ENCODE measurements at regions not wholly inside any gene's neighbourhood (a gene's known extent, or its start where the extent isn't known, plus 50 kb on each side); places are given as distances from the start of the nearest gene placed in this dataset.

DNA sequence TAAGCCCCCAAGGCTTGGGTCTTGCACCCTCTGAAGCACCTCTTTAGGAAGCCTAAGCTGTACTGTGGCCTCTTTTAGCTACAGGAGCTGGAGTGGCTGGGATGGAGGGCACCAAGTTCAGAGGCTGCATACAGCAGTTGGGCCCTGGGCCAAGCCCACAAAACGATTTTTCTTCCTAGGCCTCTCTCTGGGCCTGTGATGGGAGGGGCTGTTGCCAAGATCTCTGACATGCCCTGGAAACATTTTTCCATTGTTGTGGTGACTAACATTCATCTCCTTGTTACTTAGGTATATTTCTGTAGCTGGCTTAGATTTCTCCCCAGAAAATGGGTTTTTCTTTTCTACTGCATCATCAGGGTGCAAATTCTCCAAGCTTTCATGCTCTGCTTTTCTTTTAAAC, 375.7 kb upstream of the NPSR1 start:
- H3K9me3 ChIP-seq (ENCODE audit: control insufficient read depth, low read length, poor library complexity, severe bottlenecking), result no peaks in the 10 kb centered on the region
- DNase-seq, result no peak
- Mint-ChIP-seq H3K27me3 (no peaks in the 10 kb centered on the region), H3K4me3 (no peak overlapping the region), H3K27ac (no peak overlapping the region), H3K4me1 (no peaks in the 10 kb centered on the region), H3K36me3 (ENCODE audit: low read depth) (no peaks in the 10 kb centered on the region)
- no peak for ATAC-seq

DNA sequence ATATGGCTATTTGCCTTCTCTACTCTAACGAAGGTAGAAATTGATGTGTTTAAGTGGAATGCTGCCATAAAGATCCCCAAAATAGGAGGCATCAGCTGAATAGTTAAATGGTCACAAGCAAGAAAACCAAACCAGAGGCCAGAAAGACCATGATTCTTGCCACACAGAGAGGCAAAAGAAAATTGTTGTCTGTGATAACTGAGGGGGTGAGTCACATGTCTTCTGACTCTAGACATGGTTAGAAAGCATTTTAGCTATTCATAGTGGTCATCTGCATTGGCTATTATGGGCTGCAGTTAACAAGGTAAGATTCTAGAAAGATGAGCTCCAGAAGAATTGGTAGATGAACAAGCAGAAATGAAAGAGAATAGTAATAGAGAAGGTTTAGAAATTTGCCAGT, 361.4 kb upstream of the NPSR1 start:
- ATAC-seq, result no peak
- H3K9me3 ChIP-seq (ENCODE audit: control insufficient read depth, low read length, poor library complexity, severe bottlenecking), result no peaks in the 10 kb centered on the region
- no peak overlapping the region for H3K4me3 Mint-ChIP-seq
- DNase-seq, result no peak
- no peak overlapping the region for H3K27ac Mint-ChIP-seq
- no peaks in the 10 kb centered on the region for H3K27me3 Mint-ChIP-seq
- no peaks in the 10 kb centered on the region for H3K4me1 Mint-ChIP-seq
- no peaks in the 10 kb centered on the region for H3K36me3 Mint-ChIP-seq (ENCODE audit: low read depth)

DNA sequence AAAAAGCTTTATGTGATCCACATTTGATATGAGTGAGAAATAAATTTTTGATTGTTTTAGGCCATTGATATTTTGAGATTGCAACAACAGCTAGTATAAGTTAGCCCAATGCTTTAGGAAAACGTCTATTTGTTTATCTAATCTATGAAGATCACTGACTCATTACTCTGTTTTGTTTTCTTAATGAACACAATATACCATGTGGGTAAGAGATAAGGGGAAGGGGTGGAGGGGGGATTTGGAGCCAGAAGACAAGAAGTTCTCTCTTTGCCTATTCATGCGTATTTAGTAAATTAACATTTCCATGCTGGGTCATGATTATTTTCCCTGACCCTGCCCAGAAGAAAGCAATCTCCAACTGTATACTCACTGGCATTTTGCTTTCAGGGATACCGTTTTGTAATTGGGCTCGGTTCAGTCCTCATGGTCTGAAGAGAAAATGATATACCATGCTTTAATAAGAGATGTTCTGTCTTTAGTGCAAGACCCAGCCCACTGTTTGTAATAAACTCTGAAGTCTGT, 359.5 kb upstream of the NPSR1 start:
- Mint-ChIP-seq H3K27ac (no peak overlapping the region), H3K4me3 (no peak overlapping the region), H3K36me3 (ENCODE audit: low read depth) (no peaks in the 10 kb centered on the region), H3K27me3 (no peaks in the 10 kb centered on the region), H3K4me1 (no peaks in the 10 kb centered on the region)
- ATAC-seq (no peak), DNase-seq (no peak)
- H3K9me3 ChIP-seq (ENCODE audit: control insufficient read depth, low read length, poor library complexity, severe bottlenecking), result no peaks in the 10 kb centered on the region

DNA sequence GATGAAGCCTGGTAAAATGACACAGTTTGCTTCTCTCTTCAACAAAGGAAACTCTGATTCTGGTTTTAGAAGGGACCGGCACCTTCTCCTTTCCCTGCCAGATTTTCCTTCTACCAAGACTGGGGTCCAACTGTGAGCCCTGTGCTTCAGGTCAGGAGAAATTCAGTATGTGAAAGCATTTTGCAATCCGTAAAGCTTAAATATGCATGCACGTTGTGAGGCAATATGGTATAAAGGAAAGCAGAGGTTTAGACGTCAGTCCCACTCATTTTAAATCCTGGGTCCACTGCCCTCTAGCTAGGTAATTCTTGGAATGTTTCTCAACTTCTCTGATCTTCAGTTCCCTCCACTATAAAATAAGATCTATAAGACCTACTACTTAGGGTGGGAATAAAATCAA, 359.0 kb upstream of the NPSR1 start:
- ATAC-seq, result no peak
- H3K9me3 ChIP-seq (ENCODE audit: control insufficient read depth, low read length, poor library complexity, severe bottlenecking), result no peaks in the 10 kb centered on the region
- H3K4me1 Mint-ChIP-seq, result no peaks in the 10 kb centered on the region

DNA sequence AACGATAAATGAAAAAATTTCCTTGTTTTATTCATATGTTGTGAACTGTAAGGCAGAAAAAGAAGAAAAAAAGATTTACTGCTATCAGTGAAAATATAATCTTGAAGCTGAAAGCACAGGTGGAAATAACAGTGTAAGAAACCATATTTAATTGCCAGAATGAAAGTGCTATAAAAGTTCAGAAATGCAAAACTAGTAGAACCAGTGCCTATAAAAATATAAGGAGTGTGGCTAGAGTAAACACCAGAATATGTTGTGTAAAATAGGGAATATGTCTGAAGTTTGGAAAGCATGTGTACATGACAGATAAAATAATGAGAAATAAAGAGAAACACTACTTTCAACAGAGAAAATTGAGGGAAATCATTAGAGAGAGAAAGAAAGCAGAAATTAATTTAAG, 350.5 kb upstream of the NPSR1 start:
- no peak overlapping the region for H3K27ac Mint-ChIP-seq
- H3K4me1 Mint-ChIP-seq, result no peaks in the 10 kb centered on the region
- no peak for ATAC-seq
- H3K36me3 Mint-ChIP-seq (ENCODE audit: low read depth), result no peaks in the 10 kb centered on the region
- DNase-seq, result no peak
- H3K4me3 Mint-ChIP-seq, result no peak overlapping the region
- H3K9me3 ChIP-seq (ENCODE audit: control insufficient read depth, low read length, poor library complexity, severe bottlenecking), result no peaks in the 10 kb centered on the region
- no peaks in the 10 kb centered on the region for H3K27me3 Mint-ChIP-seq

More for the DNA sequence above, 359.0 kb upstream of the NPSR1 start:
- Mint-ChIP-seq H3K36me3 (ENCODE audit: low read depth) (no peaks in the 10 kb centered on the region), H3K27me3 (no peaks in the 10 kb centered on the region), H3K27ac (no peak overlapping the region), H3K4me3 (no peak overlapping the region)
- no peak for DNase-seq

DNA sequence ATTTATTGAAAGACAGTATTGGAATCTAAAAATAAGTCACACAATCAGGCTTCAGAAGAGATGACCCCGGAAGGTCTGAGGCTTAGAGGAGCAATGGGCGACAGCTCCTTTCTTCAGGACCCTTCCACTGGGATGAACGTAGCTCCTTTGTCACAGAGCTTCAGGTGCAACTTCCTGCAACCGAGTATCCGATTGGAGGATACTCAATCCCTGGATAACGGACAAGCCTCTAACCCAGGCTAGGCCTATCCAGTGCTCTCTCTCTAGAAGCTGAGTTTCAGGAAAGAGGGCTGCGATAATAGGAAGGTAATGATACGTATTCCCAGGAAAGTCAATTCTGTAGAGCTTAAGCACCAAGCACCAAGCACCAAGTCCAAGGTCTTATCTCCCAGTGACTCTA, 349.4 kb upstream of the NPSR1 start:
- Mint-ChIP-seq H3K27ac (no peak overlapping the region), H3K4me3 (no peak overlapping the region)
- ATAC-seq, result no peak

DNA sequence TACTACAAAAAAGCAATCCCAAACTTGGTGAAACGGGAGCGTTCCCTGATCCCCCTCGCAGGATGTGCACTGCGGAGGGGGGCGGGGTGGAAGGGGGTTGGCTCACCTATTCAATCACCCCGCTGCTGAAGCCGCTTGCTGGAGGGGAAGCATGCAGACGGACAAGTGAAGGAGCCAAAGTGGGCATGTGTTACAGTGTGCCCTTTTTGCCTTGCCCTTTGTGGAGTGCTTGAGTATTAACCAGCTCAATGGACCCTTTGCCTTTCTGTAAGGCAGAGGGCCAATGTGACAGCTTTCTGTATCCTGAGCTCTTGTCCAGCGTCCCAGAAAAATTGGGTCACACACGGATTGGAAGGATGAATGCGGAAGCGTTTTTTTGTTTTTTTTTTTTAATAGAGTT, 348.9 kb upstream of the NPSR1 start:
- Mint-ChIP-seq H3K27me3 (no peaks in the 10 kb centered on the region), H3K27ac (no peak overlapping the region), H3K4me3 (no peak overlapping the region), H3K36me3 (ENCODE audit: low read depth) (no peaks in the 10 kb centered on the region), H3K4me1 (no peaks in the 10 kb centered on the region)
- DNase-seq (no peak), ATAC-seq (no peak)
- H3K9me3 ChIP-seq (ENCODE audit: control insufficient read depth, low read length, poor library complexity, severe bottlenecking), result no peaks in the 10 kb centered on the region

More for the DNA sequence above, 349.4 kb upstream of the NPSR1 start:
- H3K9me3 ChIP-seq (ENCODE audit: control insufficient read depth, low read length, poor library complexity, severe bottlenecking), result no peaks in the 10 kb centered on the region
- no peaks in the 10 kb centered on the region for H3K27me3 Mint-ChIP-seq
- H3K4me1 Mint-ChIP-seq, result no peaks in the 10 kb centered on the region
- no peaks in the 10 kb centered on the region for H3K36me3 Mint-ChIP-seq (ENCODE audit: low read depth)
- no peak for DNase-seq

DNA sequence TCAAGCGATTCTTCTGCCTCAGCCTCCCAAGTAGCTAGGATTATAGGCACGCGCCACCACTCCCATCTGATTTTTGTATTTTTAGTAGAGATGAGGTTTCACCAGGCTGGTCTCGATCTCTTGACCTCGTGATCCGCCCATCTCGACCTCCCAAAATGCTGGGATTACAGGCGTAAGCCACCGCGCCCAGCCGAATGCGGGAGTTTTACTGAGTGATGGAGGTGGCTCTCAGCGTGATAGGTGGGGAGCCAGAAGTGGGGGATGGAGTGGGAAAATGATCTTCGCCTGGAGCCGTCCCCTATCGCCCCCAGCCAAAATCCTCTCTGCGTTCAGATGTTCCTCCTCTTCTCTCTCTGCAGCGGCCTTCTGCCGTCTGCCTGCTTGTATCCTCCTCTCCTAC, 348.4 kb upstream of the NPSR1 start:
- ATAC-seq (no peak), DNase-seq (no peak)
- H3K9me3 ChIP-seq (ENCODE audit: control insufficient read depth, low read length, poor library complexity, severe bottlenecking), result no peaks in the 10 kb centered on the region
- no peak overlapping the region for H3K27ac Mint-ChIP-seq
- no peak overlapping the region for H3K4me3 Mint-ChIP-seq
- no peaks in the 10 kb centered on the region for H3K27me3 Mint-ChIP-seq
- no peaks in the 10 kb centered on the region for H3K36me3 Mint-ChIP-seq (ENCODE audit: low read depth)
- no peaks in the 10 kb centered on the region for H3K4me1 Mint-ChIP-seq

DNA sequence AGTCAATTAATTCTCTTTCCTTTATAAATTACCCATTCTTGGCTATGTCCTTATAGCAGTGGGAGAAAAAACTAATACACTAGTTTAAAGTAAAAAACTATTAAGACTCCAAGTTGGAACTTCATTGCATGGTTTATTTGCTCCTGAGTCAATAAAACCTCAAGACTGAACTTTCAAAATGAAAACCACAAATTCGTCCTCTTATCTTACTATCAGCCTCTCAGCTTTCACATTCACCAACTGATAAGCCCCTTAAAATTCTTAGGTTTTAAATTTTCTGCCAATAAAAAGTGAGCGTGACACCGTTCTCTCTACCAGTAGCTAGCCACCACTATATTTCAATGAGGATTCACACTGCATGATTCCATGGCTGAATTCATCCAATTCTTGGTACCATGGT, 346.4 kb upstream of the NPSR1 start:
- DNase-seq, result no peak
- Mint-ChIP-seq H3K27ac (no peak overlapping the region), H3K4me3 (no peak overlapping the region), H3K4me1 (no peaks in the 10 kb centered on the region), H3K27me3 (peaks cover 6% of the 10 kb centered on the region), H3K36me3 (ENCODE audit: low read depth) (no peaks in the 10 kb centered on the region)
- no peak for ATAC-seq
- H3K9me3 ChIP-seq (ENCODE audit: control insufficient read depth, low read length, poor library complexity, severe bottlenecking), result no peaks in the 10 kb centered on the region

DNA sequence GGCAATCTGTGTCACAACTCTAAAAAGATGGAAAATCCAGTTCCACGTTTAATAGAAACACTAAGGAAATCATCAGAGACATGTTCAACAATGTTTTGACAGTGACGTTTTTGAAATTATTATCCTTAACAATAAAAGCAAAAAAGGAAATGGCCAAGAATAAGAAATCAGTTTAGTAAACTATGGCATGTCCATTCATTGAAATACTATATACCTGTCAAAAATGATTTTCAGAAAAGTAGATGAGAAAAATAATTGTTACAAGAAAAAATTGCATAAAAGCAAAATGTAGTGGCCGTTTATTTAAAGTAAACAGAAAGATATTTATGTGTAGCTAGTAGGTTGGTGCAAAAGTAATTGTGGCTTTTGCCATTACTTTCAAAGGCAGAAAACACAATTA, 345.4 kb upstream of the NPSR1 start:
- H3K27me3 Mint-ChIP-seq, result peaks cover 6% of the 10 kb centered on the region
- no peak overlapping the region for H3K4me3 Mint-ChIP-seq
- no peak overlapping the region for H3K27ac Mint-ChIP-seq
- ATAC-seq (no peak), DNase-seq (no peak)
- no peaks in the 10 kb centered on the region for H3K9me3 ChIP-seq (ENCODE audit: control insufficient read depth, low read length, poor library complexity, severe bottlenecking)
- no peaks in the 10 kb centered on the region for H3K4me1 Mint-ChIP-seq
- H3K36me3 Mint-ChIP-seq (ENCODE audit: low read depth), result no peaks in the 10 kb centered on the region

DNA sequence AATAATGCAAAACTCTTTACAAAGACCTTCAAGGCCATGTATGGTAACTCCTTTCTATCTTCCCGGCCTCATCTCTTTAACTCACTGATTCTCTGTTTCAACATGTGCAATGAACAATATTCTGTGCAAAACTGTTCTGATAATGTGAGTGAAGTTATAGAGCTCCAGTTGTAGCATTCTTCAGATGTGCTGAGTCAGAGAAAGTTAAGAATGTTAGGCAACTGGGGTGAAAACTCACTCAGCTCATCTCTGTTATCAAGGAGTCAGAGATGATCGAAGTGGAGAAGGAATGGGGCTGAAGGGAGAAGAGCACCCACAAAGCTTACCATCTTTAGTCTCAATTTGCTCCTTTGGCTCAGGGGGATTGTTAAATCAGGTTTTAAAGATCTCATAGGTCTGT, 344.7 kb upstream of the NPSR1 start:
- H3K27me3 Mint-ChIP-seq, result peaks cover 6% of the 10 kb centered on the region
- H3K9me3 ChIP-seq (ENCODE audit: control insufficient read depth, low read length, poor library complexity, severe bottlenecking), result no peaks in the 10 kb centered on the region
- H3K36me3 Mint-ChIP-seq (ENCODE audit: low read depth), result no peaks in the 10 kb centered on the region
- no peak overlapping the region for H3K27ac Mint-ChIP-seq
- ATAC-seq (no peak), DNase-seq (no peak)
- no peaks in the 10 kb centered on the region for H3K4me1 Mint-ChIP-seq
- no peak overlapping the region for H3K4me3 Mint-ChIP-seq

DNA sequence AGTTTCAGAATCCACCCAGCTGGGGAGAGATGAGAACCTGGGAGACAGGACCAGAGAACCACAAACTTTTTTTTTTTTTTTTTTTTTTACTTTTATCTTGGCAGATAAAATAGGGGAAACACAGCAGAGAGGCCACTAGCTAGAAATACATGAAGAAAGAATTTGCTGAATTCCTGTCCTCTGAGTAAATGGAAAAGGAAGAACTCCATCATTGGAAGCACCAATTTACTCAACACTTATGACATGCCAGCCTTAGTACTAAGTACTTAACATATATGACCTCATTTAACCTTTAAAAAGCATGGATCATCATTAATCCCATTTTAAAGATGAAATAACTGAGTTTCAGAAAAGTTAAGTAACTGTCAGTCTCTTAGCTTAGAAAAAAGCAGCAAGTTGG, 343.0 kb upstream of the NPSR1 start:
- H3K36me3 Mint-ChIP-seq (ENCODE audit: low read depth), result no peaks in the 10 kb centered on the region
- H3K27ac Mint-ChIP-seq, result no peak overlapping the region
- H3K4me1 Mint-ChIP-seq, result no peaks in the 10 kb centered on the region
- no peaks in the 10 kb centered on the region for H3K9me3 ChIP-seq (ENCODE audit: control insufficient read depth, low read length, poor library complexity, severe bottlenecking)
- DNase-seq (no peak), ATAC-seq (no peak)
- peaks cover 6% of the 10 kb centered on the region for H3K27me3 Mint-ChIP-seq
- no peak overlapping the region for H3K4me3 Mint-ChIP-seq

DNA sequence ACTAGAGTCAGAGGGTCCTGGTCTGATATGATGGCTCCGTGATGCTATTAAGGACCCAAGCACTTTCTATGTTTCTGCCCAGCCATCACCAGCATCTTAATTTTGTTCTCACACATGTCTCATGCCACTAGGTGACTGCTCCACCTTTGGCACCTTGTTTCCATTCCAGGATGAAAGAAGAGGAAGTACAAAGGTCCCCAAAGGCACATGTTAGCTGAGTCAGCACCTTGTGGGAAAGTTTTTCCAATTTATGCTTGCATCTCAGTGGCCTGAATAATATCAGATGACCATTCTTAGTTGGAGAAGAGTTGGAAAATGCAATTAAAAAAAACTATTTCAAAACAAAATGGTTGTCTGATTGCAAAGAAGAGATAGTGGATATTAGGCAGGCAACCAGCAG, 341.0 kb upstream of the NPSR1 start:
- no peaks in the 10 kb centered on the region for H3K9me3 ChIP-seq (ENCODE audit: control insufficient read depth, low read length, poor library complexity, severe bottlenecking)
- no peak overlapping the region for H3K27ac Mint-ChIP-seq
- H3K4me3 Mint-ChIP-seq, result no peak overlapping the region
- H3K27me3 Mint-ChIP-seq, result peaks cover 26% of the 10 kb centered on the region
- DNase-seq, result no peak
- H3K36me3 Mint-ChIP-seq (ENCODE audit: low read depth), result peaks cover 3% of the 10 kb centered on the region
- H3K4me1 Mint-ChIP-seq, result peaks cover 5% of the 10 kb centered on the region
- ATAC-seq, result no peak

DNA sequence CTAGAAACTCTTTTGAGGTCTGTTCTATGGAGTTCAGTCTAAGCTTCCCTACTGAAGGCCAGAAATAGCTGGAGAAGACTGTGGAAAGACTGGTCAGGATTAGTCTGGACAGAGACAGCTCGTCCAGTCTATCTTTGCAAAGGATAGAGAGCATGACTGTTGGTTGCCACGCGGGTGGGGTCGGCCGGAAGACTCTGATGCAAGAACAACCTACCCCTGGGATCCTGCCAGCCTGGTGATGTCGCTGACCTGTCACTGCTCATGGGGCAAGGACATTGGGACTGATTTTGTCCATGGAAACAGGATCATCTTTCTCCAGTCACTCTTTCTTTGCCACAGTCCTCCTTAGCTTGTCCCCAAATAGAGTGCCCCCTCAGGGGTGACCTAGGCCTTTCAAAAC, 337.6 kb upstream of the NPSR1 start:
- H3K4me3 Mint-ChIP-seq, result no peak overlapping the region
- peaks cover 10% of the 10 kb centered on the region for H3K4me1 Mint-ChIP-seq
- H3K36me3 Mint-ChIP-seq (ENCODE audit: low read depth), result peaks cover 3% of the 10 kb centered on the region
- no peak for ATAC-seq
- no peaks in the 10 kb centered on the region for H3K9me3 ChIP-seq (ENCODE audit: control insufficient read depth, low read length, poor library complexity, severe bottlenecking)
- H3K27me3 Mint-ChIP-seq, result peaks cover 39% of the 10 kb centered on the region
- DNase-seq, result no peak
- no peak overlapping the region for H3K27ac Mint-ChIP-seq
